Stimulated activated CD4-positive, alpha-beta T cell treated with anti-CD3 and anti-CD28 coated beads, Interleukin-1b, Interleukin-23, amount 100 ng/mL, for 4 hours (primary cell): ENCODE measurements at regions not wholly inside any gene's neighbourhood (a gene's known extent, or its start where the extent isn't known, plus 50 kb on each side); places are given as distances from the start of the nearest gene placed in this dataset.

Experiments used
- DNase-seq, 2 donors: peaks; one replicate each; pipeline ENCODE4 v3.0.0-alpha.2; 2020; ENCODE audit warnings: low read depth in 2 of 2

DNA sequence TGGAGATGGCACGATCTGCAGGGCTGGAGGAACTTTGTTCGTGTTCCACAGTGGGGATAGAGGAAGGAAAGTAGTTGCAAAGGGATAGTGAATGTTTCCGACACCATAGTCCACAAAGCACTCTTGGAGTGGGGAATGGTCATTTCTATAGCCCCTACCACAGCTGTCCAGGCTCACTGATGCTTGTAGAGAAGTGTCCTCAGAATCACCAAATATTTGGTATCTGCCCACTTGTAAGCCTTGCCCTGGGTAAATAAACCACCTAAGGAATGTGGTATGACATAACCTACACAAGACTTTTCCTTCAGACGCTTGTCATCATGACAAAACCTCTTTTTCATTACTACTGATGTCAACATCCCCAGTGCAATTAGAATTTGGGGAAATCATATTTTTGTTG lies 686.5 kb upstream of the ARGLU1 start:
- no peak for DNase-seq

DNA sequence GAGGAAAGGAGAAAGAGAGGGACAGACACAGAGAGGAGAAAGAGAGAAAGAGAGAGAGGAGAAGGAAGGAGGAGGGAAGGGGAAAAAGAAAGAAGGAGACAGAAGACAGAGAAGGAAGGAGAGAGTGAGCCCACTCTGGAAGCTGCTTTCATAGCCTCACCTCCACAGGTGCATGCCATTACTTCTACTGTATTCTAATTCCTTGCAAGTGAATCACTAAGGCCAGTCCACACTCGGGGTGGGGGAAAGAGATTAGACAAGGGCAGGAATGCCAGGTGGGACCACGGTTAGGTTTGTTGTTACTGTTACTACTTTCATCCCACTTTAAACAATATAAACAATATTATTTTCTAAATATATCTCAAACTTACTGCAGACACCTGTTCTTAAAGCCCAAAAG lies 684.5 kb upstream of the ARGLU1 start:
- no peak for DNase-seq

DNA sequence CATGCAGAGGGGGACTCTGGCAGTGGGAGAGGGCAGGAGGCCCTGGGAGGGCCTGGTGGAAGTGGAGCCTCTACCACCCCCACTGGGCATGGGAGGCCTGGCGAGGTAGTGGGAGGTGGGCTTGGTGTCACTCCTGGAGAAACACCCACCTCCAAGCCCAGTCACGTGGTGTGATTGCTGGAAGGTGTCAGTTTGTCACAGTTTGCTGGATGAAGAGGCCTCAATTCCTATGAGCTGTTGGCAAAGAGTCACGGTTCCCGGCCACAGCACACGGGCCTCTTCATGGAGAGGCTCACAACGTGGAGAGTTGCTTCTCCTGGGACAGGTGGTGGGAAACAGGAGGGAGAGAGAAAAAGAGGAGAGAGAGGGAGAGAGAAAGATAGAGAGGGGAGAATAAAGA lies 684.1 kb upstream of the ARGLU1 start:
- no peak for DNase-seq

DNA sequence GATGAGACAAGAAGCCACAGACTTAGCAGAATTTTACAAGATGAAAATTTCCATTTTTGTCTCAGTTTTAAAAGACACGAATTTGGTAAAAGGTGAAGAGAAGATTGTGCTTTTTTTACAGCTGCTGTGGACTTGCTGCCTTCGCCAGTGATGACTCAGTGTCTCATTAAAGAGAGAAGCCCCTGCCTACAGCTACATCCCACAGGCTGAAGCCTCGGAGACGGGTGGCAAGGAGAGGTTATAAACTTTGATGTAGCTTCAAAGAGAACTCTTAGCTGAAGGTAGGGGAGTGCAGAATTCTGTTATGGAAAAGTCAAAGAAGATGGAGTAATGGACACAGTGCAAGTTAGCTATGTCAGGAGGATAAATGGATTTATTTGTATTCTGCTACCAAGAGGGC lies 683.4 kb upstream of the ARGLU1 start:
- DNase-seq, result no peak

DNA sequence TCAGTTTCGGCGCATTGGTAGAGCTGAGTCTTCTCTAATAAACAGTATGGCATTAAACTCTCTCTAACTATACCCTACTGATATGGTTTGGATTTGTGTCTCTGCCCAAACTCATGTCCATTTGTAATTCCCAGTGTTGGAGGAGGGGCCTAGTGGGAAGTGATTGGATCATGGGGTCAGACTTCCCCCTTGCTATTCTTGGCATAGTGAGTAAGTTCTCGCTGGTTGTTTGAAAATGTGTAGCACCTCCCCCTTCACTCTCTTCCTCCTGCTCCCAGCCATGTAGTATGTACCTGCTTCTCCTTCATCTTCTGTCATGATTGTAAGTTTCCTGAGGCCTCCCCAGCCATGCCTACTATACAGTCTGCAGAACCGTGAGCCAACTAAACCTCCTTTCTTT lies 682.7 kb upstream of the ARGLU1 start:
- DNase-seq, result no peak

DNA sequence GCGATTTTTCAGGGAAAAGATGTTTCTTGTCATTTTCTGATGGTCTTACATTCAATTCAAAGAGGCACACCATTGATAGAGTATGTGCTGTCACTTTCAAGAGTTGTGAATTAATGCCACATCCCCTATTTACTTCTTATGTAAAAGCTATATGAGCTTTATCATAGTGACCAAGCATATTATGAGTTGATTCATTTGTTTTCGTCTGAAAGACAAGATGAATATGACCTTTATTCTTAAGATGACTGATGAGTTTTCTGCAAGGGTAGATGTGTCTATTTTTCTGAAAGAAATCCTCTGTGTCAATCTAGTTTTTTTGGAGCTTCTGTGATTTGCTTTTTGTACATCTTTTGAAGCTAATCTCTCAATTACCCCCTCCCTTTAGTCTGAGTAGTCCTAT lies 676.3 kb upstream of the ARGLU1 start:
- no peak for DNase-seq

DNA sequence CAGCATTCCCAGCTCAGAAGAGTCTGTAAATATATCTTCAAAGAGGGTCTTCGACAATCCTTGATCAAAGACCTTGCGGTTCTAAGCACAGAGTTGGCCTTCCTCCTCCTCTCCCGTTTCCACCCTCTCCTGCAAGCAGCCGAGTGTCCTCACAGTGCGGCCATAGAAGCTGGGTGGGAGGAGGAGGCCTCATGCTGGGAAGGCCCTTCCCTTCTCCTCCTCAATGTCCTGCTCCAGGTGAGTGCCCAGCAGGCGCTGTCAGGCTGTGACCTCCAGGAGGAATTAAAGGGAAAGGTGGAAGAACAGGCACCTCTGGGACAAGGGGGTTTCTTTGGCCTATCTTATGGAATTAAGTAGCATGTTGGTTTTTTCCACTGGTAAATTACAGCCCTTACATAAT lies 674.2 kb upstream of the ARGLU1 start:
- no peak for DNase-seq

DNA sequence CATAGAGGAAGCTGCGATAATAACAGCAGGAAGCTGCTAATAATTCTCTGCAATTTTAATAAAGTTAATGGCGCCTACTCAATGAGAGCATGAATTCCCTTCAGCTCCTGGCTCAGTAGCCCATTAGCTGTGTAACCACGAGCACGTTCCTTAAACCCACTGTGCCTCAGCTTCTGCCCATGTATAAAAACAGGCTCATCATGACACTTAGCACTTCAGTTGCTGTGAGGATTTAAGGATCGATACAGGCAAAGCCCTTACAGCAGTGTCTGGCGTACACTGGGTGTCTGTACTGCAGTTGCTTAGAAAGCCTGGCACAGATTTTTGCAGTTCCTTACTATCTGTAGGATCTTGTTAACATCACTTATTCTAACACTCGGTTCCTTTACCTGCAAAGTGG lies 673.4 kb upstream of the ARGLU1 start:
- DNase-seq, result no peak

DNA sequence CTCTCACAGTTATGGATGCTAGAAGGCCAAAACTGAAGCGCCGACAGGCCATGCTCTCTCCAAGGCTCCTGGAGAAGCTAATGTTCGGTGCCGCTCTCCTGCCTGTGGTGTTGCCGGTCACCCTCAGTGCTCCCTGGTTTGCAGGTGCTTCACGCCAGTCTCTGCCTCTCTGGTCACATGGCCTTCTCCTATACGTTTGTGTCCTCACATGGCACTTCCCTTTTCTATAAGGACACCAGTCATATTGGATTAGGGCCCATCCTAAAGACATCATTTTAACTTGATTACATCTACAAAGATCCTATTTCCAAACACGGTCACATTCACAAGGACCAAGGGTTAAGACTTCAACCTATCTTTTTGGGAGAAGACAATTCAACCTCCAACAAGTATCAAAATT lies 671.3 kb upstream of the ARGLU1 start:
- DNase-seq, result no peak

DNA sequence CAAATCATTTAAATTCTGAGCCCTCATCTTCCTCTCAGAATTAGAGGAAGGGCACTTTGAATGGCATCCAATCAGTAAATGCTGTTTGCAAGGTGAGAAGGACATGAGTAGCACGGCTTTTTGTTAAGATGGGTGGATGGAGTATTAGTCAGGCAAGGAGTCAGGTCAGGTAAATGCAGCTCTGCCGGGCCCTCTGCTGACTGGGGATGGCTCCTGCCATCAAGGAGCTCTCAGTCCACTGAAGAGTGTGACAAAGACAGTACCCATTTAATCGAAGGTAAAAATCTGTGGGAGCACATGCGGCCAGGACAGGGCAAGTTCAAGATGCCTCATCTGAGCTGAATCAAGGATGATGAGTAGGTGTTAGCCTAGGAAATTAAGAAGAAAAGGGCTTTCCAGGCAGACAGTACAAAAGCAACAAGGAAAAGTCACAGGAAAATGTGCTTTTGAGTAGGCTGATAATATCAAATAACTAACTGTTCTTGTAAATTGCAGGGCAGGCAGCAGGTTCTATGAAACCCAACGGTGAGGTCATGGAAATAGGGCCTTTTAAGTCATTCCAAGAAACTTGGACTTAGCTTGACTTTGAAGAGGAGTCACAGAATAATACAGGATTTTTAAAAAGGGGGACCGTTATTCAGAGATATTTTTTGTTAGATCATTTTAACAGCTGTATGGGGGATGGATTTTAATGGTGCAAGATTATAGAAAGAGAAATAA lies 670.5 kb upstream of the ARGLU1 start:
- DNase-seq, result no peak

DNA sequence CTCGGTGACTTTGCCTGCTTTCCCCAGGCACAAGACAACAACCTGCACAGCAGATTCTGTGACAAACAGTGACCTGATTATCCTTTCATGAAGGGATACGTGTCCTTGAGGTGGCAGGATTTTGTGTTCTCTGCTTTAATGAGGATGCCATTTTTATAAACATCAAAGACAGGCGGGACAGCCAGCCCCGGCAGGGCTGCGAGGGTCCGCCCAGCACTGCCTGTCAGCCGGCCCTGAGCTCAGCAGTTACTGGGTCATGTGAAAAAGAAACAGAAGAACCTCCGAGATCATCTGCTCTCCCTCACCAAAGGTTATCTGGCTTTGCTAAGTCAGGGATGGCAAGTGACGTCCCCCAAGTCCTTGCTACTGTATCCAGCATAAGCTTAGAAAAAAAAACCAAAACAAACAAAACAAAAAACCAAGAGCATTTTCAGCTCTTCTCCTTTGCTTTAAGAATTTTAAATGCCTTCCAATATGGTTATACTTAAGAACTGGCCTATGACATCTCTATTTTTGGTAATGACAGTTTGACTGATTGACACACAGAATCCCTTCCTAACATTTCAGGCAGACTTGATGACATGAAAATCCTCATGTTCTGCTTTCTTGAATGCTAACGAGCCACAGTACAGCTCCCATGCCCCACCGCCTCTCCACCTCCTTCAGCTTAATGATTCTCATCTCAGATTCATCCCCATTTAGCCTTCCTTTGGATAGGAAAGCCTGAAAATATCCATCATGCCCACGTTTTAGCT lies 666.6 kb upstream of the ARGLU1 start:
- DNase-seq, result no peak

DNA sequence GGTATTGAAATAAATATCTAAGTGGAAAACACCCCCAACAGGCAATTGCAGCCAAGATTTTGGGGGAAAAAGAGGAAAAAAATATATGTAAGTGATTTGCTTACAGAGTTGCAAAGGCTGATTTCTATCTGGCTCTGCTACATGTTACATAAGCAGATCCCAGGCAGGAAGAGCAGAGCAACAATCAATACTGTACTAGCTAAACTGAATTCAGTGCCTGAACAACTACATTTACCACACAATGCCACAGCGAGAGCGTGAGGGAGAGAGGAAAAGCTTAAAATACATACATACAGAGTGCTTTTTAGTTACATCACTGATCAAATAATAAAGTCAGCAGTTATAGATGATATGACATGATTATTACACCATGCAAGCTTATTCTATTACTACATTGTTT lies 665.6 kb upstream of the ARGLU1 start:
- no peak for DNase-seq

DNA sequence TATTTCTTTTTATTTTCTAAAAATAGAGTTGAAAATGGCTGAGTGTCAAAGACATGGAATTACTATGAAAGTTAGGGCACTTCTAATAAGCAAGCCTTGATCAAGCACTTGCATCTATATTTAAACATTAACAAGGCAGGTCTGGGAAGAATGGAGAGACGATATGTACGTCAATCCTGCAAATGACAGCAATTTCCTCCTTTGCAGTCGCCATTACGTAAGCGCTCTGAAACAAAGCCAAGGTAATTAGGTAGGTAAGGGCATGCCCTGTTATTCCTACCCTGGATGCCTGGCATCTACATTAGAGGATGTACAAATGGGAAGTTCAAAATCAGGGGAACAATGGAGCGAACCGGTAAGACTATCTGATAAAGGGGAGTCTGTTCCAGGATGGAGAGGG lies 664.0 kb upstream of the ARGLU1 start:
- no peak for DNase-seq

DNA sequence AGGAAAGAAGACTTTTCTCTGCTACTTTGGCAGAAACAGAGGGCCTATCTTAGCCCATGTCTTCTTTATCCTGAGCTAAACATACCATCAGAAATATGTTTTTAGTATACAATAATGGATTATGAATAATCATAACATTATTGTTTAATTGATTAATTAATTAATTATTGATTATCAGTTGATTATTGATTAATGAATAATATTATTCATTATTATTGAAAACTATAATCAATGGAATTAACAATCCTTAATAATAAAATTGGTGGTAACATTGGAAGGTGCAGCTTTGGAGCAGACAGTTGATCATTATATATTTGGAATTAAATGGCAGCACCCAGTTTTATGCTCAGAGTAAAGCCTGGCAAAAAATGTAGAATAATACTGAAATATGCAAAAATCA lies 655.9 kb upstream of the ARGLU1 start:
- no peak for DNase-seq

DNA sequence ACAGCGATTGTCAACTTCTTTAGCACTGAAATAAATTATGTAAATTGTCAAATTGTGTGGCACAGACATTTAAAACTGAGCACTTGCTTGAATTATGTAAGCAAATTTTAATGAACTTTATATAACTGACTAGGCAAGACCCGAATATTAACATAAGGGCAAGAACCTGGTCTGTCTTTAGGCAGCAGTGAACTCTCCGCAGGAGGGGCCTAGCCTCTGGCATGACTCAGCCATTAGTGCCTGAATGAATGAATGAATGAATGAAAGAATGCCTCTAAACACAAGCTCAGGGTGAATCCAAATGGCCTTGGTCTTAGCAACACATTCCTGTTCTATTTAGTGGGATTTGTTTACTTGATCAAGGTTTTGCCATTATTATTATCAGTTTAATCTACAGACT lies 654.7 kb upstream of the ARGLU1 start:
- DNase-seq, result no peak

DNA sequence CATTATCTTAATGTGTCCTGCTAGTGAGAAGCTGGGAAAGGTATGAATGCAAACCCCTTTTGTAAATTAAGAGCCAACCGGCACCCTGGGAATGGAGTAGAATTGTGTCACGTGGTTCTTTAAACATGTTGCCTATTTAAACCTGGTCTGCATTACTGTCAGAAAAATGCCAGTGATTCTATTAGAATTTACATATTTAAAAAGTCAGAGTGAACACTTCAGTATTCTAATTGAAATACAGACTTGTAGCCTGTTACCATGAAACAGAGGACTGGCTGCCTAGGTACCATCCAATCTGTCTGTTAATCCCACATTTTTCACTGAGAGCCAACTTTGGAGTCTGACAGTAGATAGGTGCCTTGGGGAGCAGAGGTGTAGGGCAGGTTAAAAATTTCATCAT lies 652.3 kb upstream of the ARGLU1 start:
- DNase-seq, result no peak

DNA sequence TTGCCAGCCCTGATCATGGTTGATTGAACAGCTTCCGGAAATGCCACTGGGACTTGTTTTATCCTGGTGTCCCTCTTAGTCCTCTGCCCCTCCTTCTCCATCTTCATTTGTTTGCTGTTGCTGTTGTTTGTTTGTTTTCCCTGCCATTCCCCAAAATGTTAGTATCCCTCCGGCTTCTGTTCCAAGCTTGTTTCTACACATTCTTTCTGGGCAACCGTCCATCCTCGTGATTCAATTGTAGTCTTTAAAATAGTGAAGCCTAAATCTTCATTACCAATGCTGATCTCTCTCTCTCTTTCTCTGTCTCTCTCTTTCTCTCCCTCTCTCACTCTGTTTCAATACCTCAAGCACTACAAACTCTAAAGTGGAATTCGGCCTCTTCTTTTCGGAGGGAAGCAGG lies 649.3 kb upstream of the ARGLU1 start:
- DNase-seq, result no peak

DNA sequence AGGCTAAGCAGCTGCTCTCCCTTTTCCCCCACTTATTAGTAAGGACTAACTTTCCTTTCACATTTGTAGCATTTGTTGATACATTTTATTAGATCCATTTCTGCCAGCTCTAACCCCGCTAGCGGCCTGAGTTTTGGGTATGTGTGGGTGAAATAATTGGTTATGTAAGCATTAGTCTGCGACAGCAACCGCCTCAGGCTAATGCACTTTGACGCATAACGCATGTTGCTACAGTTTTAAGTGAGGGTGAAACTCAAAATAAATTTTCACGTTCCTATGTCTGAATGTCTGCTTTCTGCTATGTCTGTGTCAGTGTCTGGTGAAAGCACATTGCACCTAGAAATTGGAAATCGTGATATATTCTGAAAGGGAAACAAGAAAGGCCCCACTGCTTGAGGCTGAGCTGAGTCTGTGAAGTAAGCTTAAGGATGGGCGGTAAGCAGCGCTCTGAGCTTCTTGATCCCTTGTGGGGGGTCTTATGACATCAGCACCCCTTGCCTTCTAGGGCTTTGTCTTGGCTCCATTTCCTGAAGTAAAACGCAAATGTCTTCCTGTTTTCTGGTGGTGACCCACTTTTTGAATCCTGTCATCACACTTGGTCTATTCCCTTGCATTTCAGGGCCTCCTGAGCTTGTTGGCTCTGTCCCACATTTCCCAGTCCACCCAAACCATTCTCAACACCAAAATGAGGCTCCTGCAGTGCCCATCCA lies 648.3 kb upstream of the ARGLU1 start:
- no peak for DNase-seq

DNA sequence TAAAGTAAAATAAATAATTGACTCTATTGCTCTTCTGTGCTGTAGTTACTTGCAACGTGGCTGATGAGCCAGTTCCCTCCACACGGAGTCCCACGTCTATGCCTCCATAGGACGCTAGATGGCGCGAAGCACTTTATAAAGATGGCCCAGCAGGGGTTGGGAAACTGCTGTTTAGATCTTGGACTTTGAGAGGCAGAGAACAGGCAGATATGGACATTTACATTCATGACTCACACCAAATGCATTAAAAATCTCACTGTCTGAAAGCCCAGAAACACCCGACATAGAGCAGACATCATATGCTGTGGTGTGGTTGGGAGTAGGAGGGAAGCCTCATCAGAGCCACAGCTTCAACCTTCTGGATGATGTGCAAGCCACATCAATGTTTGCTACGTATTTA lies 643.1 kb upstream of the ARGLU1 start:
- DNase-seq, result peak in 1 of 2 donors; percentile 4

DNA sequence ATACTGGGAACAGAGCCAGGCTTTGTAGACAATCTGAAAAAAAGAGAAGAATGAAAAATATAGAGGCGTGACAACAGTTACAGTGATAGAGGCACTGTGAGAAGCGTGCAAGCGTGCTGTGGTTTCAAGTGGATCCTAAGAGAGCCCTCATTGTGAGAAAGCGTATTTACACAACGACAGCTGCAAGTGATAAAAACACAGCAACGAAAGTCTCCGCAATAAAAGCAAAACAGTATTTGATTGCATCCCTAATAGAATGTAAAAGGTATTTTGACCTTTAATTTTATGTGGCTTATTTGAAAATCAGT lies 642.7 kb upstream of the ARGLU1 start:
- no peak for DNase-seq

DNA sequence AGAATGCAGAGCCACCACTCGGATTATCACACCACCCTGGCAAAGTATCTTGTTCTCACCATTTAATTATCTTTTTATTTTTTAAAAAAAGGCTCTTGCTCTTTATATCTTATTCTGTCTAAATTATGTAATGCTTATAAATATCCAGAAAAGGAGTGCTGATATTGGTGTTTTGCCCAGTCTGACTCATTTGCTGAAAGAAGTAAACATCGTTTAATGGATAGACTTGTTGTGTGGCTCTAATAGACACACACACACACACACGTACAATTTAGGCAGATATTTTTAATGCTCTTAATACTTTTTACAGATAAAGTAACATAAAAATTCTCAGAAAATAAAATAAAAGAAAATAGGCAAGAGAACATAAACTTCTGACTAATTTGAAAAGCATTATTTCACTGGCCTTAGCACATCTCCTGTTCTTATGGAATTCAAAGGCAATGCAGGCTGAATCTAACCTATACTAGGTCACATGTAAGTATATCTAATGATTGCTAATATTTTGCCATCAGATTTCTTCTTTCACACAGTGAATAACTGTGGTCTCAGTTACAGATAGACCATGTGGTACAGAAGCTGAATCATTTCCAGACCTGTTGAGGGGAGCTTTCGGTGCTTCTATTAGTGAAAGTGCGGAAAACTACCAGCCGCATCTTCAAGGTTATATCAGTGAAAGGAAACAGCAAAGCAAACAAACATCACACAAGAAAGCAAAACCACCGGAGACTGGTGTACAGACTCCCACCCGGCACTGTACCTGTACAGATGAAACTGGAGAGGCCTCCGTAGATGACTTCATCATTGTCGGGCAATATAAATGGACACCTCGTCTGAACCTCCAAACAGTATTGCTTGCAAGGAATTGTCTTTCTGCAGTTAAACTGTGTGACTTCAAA lies 642.1 kb upstream of the ARGLU1 start:
- DNase-seq, result no peak

DNA sequence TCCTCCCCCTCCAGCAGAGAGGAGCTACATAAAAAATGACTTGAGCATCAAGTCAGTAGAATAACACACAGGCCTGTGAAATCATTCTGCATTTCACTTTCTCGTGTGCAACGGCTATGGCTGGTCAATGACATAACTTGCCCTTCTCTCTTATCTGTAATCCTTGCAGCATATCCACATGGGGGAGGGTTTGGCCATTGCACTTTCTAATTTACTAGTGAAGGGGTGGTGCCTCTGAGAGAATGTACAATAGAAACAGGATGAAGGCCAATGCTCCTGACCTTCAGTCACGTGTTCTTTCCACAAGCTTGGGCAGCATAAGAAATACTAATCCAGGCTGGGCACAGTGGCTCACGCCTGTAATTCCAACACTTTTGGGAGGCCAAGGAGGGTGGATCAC lies 641.0 kb upstream of the ARGLU1 start:
- no peak for DNase-seq
